ENCODE measurements at regions not wholly inside any gene's neighbourhood (a gene's known extent, or its start where the extent isn't known, plus 50 kb on each side); places are given as distances from the start of the nearest gene placed in this dataset.

- in situ Hi-C loops (cut with MboI; ENCODE audit: low sequenced_read_pairs) = no loop called here
Observed at GRCh38 chr2:7773362-7774360, 856.4 kb downstream of the RNF144A start.

GRCh38 chr2:7774481-7774880, 857.3 kb downstream of the RNF144A start:
- in situ Hi-C loops (cut with MboI; ENCODE audit: low sequenced_read_pairs) = no loop called here

GRCh38 chr2:7777668-7778067, 860.5 kb downstream of the RNF144A start:
- in situ Hi-C loops (cut with MboI; ENCODE audit: low sequenced_read_pairs) = no loop called here

GRCh38 chr2:7780321-7780720, 863.1 kb downstream of the RNF144A start:
- in situ Hi-C loops (cut with MboI; ENCODE audit: low sequenced_read_pairs) = no loop called here

- in situ Hi-C loops (cut with MboI; ENCODE audit: low sequenced_read_pairs) = no loop called here
Observed at GRCh38 chr2:7785700-7786099, 868.5 kb downstream of the RNF144A start.

- in situ Hi-C loops (cut with MboI; ENCODE audit: low sequenced_read_pairs) = no loop called here
Observed at GRCh38 chr2:7788736-7789135, 871.5 kb downstream of the RNF144A start.

- in situ Hi-C loops (cut with MboI; ENCODE audit: low sequenced_read_pairs) = no loop called here
Observed at GRCh38 chr2:7792031-7792651, 874.9 kb downstream of the RNF144A start.

- in situ Hi-C loops (cut with MboI; ENCODE audit: low sequenced_read_pairs) = no loop called here
Observed at GRCh38 chr2:7795778-7796563, 878.8 kb downstream of the RNF144A start.

- in situ Hi-C loops (cut with MboI; ENCODE audit: low sequenced_read_pairs) = no loop called here
Observed at GRCh38 chr2:7800031-7800430, 881.8 kb upstream of the ID2 start.

- in situ Hi-C loops (cut with MboI; ENCODE audit: low sequenced_read_pairs) = no loop called here
Observed at GRCh38 chr2:7801212-7801611, 880.6 kb upstream of the ID2 start.

GRCh38 chr2:7803515-7803914, 878.3 kb upstream of the ID2 start:
- in situ Hi-C loops (cut with MboI; ENCODE audit: low sequenced_read_pairs) = no loop called here

- in situ Hi-C loops (cut with MboI; ENCODE audit: low sequenced_read_pairs) = no loop called here
Observed at GRCh38 chr2:7809640-7810039, 872.2 kb upstream of the ID2 start.

GRCh38 chr2:7811073-7811472, 870.8 kb upstream of the ID2 start:
- in situ Hi-C loops (cut with MboI; ENCODE audit: low sequenced_read_pairs) = no loop called here

- in situ Hi-C loops (cut with MboI; ENCODE audit: low sequenced_read_pairs) = no loop called here
Observed at GRCh38 chr2:7812231-7812995, 869.4 kb upstream of the ID2 start.

GRCh38 chr2:7813541-7814292, 868.1 kb upstream of the ID2 start:
- in situ Hi-C loops (cut with MboI; ENCODE audit: low sequenced_read_pairs) = no loop called here

GRCh38 chr2:7815726-7816125, 866.1 kb upstream of the ID2 start:
- in situ Hi-C loops (cut with MboI; ENCODE audit: low sequenced_read_pairs) = no loop called here

GRCh38 chr2:7816233-7816632, 865.6 kb upstream of the ID2 start:
- in situ Hi-C loops (cut with MboI; ENCODE audit: low sequenced_read_pairs) = no loop called here

GRCh38 chr2:7816944-7817343, 864.9 kb upstream of the ID2 start:
- in situ Hi-C loops (cut with MboI; ENCODE audit: low sequenced_read_pairs) = no loop called here

GRCh38 chr2:7819316-7819715, 862.5 kb upstream of the ID2 start:
- in situ Hi-C loops (cut with MboI; ENCODE audit: low sequenced_read_pairs) = no loop called here

- in situ Hi-C loops (cut with MboI; ENCODE audit: low sequenced_read_pairs) = no loop called here
Observed at GRCh38 chr2:7819850-7820249, 862.0 kb upstream of the ID2 start.

All from HL-60/S4 treated with phorbol 12-myristate 13-acetate at 8.2 ng/mL for 4 days and 3 days (cell line).